HUES64 (cell line): ENCODE measurements at regions not wholly inside any gene's neighbourhood (a gene's known extent, or its start where the extent isn't known, plus 50 kb on each side); places are given as distances from the start of the nearest gene placed in this dataset.

Experiments used
- H3K27ac ChIP-seq: 2 replicates; pipeline ENCODE4 v1.7.0; 2013; ENCODE audit warnings: low read depth, low read length, inconsistent platforms
- H3K27me3 ChIP-seq: 2 replicates; pipeline ENCODE4 v1.6.1; 2013; ENCODE audit warnings: mild to moderate bottlenecking, low read length; ENCODE audit not compliant: insufficient read depth
- H3K36me3 ChIP-seq: 2 replicates; pipeline ENCODE4 v1.6.1; 2013; ENCODE audit warnings: mild to moderate bottlenecking, low read length; ENCODE audit not compliant: insufficient read depth
- H3K4me1 ChIP-seq: 2 replicates; pipeline ENCODE4 v1.6.1; 2013; ENCODE audit warnings: mild to moderate bottlenecking, low read length, moderate library complexity; ENCODE audit not compliant: insufficient read depth
- H3K4me3 ChIP-seq: 2 replicates; pipeline ENCODE4 v1.5.1; 2013; ENCODE audit warnings: mild to moderate bottlenecking, low read length, moderate library complexity
- H3K9ac ChIP-seq: 2 replicates; pipeline ENCODE4 v1.6.1; 2013; ENCODE audit warnings: mild to moderate bottlenecking, low read depth, low read length
- H3K9me3 ChIP-seq: 2 replicates; pipeline ENCODE4 v1.6.1; 2013; ENCODE audit warnings: low read depth, low read length; ENCODE audit not compliant: insufficient read depth
- WGBS: fragments of 150-250, 120-280 bp; methylation state at CpG from one replicate; pipeline ENCODE4 v1.1.7; 2013; ENCODE audit warnings: missing lambda C conversion rate; 5-methylcytosine and 5-hydroxymethylcytosine counted together

DNA sequence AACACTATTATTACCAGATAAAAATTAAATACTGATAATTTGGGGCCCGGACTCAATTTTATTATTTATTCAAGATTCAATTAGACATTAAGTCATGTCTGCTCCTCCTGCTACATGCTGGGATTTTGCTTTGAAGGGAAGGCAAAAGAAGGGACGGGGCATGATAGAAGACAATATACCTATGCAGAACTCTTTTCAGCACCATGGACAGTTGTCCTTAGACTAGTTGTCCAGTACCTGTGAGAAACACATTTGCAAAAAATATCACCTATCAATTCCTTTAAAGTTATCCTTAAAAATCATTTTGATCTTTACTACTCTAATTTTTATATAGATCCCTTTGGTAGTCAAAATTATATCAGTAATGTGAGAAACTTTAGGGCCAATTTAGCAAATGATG lies 100.2 kb upstream of the SULT1C3 start:
- H3K9me3 ChIP-seq = no peaks in the 10 kb centered on the region
- H3K4me3 ChIP-seq = no peak overlapping the region
- no peaks in the 10 kb centered on the region for H3K4me1 ChIP-seq
- 67% methylated on average over 1 of the region's 2 CpGs for WGBS
- H3K9ac ChIP-seq = no peak overlapping the region
- no peaks in the 10 kb centered on the region for H3K27me3 ChIP-seq
- no peak overlapping the region for H3K27ac ChIP-seq
- no peaks in the 10 kb centered on the region for H3K36me3 ChIP-seq

DNA sequence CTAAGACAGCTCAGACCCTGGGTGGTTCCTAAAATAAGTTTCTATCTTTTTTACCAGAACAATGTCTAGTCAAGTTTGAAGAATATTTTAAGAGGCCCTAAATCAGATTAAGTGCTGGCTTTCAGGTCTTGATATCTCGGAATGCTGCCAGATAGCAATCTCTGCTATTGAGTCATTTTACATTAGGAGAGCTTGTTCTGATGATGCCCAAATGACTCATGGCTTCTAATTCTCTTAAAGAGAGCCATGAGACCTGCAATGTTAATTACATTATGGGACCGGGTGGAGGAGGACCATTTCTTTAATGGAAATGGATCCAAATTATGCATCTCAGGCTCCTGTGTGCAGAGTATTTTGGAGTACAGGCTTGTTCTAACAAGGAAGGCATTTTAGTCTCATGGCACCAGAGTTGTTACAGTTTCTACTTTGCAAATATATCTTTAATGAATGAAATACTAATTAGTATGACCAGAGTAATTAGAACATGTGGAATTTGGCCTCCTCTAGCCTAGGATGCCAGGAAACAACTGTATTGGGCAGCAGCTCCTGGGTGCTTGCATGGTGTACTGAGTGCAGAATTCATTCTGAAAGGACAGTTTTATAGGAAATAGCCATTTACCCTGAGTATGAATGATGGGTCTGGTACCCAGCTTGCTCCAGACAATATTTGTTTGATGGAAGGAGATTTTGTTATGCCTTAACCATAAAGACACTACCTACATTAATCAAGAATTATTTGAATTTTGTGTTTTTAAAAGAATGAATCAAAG lies 94.0 kb upstream of the SULT1C3 start:
- WGBS = 86% methylated on average over 2 of the region's 2 CpGs
- Histone ChIP-seq H3K4me1 (no peaks in the 10 kb centered on the region), H3K27me3 (no peaks in the 10 kb centered on the region), H3K9ac (no peak overlapping the region), H3K4me3 (no peak overlapping the region), H3K9me3 (no peaks in the 10 kb centered on the region), H3K36me3 (no peaks in the 10 kb centered on the region), H3K27ac (no peak overlapping the region)

DNA sequence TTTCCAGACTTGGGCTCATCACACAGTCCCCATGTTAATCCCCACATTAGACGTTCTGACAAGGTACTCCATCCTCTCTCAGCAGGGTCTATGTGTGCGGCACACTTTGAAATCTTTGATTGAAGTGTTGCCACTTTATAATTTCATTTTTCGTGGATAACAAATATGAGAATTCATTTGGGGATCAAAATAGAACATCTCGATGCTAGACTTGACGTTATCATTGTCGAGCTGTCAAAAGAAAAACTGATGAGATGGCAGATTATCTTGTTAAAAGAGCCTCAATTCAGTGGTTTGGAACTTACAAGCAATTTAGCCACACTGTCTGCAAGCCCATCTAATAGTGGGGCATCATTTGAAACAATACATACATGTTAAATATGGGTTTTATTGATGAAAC lies 91.2 kb upstream of the SULT1C3 start:
- Histone ChIP-seq H3K9me3 (no peaks in the 10 kb centered on the region), H3K36me3 (no peaks in the 10 kb centered on the region), H3K27ac (no peak overlapping the region), H3K9ac (no peak overlapping the region), H3K4me3 (no peak overlapping the region), H3K4me1 (no peaks in the 10 kb centered on the region), H3K27me3 (no peaks in the 10 kb centered on the region)
- WGBS = 95% methylated on average over 6 of the region's 6 CpGs

DNA sequence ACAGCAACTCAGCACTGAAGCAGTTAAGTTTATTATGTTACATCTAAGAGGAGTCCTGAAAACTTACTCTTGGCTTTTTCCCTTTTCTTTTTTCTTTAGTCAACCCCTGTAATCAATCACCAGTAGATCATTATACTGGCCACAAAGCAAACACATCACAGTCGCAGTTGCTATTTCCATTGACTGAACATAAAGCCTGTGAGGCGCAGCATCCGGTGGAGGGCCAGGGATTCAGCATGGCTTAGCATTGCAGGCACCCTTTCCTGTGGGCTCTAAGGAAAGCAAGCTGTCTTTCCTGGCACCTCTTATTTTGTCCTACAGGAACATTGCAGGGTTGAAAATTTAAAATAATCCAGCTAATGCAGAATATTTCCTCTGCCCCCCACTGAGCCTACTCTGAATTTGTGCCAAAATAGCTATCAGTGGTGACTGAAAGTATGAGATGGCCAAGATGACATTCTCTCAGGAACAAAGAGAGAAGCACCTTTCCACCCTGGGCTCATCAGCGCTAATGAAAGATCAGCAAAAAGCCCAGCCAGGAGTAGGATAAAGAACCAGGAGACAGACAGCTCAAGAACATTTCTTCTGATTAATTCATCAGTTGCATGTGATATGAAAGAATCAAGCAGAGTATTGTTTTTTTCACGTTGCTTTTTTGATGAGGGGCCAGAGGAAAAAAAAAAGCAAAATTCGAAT lies 85.3 kb upstream of the SULT1C3 start:
- no peaks in the 10 kb centered on the region for H3K36me3 ChIP-seq
- no peak overlapping the region for H3K27ac ChIP-seq
- no peaks in the 10 kb centered on the region for H3K9me3 ChIP-seq
- no peaks in the 10 kb centered on the region for H3K27me3 ChIP-seq
- H3K4me1 ChIP-seq = no peaks in the 10 kb centered on the region
- no peak overlapping the region for H3K4me3 ChIP-seq
- H3K9ac ChIP-seq = no peak overlapping the region
- WGBS = 88% methylated on average over 6 of the region's 6 CpGs

DNA sequence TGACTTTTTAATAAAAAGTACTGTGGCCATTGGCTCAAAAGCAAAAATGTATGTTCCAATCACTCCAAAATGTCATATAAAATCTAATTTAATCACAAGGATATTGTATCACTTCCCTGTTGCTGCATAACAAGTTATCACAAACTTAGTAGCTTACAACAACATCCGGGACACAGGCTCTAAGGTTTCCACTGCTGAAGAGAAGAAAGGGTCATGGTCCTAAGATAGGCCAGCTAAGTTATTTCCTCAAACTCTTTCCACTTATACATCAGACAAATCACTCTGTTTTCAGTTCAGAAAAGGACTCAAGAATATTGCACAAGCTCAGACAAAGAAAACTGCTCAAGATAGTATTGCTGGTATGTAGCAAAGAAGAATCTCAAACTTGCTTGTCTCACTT lies 78.5 kb upstream of the SULT1C3 start:
- 89% methylated on average over 1 of the region's 1 CpG for WGBS

DNA sequence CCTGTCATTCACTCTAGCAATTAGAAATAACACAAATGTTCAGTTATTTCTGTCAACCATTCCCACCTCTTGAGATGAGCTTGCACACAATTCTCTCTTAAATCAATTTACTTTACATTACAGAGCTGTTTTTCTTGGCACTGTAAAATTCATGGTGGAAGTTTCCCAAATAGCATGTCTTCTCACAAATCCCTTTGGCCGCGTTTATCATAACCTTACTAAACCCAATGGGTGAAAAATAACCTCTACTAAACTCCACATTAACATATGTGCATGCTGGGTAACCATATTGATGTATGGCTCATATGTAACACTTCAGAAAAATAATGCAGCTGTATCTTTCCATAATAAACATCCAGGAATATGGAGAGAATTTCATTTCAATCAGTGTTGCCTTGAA lies 75.5 kb upstream of the SULT1C3 start:
- 100% methylated on average over 2 of the region's 2 CpGs for WGBS
- Histone ChIP-seq H3K9ac (no peak overlapping the region), H3K27me3 (no peaks in the 10 kb centered on the region), H3K36me3 (no peaks in the 10 kb centered on the region), H3K9me3 (no peaks in the 10 kb centered on the region), H3K27ac (no peak overlapping the region), H3K4me3 (no peak overlapping the region), H3K4me1 (peaks cover 9% of the 10 kb centered on the region)

More for the DNA sequence above, 78.5 kb upstream of the SULT1C3 start:
- no peaks in the 10 kb centered on the region for H3K36me3 ChIP-seq
- no peaks in the 10 kb centered on the region for H3K27me3 ChIP-seq
- H3K4me1 ChIP-seq = peaks cover 9% of the 10 kb centered on the region
- H3K27ac ChIP-seq = no peak overlapping the region
- H3K4me3 ChIP-seq = no peak overlapping the region
- no peak overlapping the region for H3K9ac ChIP-seq
- H3K9me3 ChIP-seq = no peaks in the 10 kb centered on the region

DNA sequence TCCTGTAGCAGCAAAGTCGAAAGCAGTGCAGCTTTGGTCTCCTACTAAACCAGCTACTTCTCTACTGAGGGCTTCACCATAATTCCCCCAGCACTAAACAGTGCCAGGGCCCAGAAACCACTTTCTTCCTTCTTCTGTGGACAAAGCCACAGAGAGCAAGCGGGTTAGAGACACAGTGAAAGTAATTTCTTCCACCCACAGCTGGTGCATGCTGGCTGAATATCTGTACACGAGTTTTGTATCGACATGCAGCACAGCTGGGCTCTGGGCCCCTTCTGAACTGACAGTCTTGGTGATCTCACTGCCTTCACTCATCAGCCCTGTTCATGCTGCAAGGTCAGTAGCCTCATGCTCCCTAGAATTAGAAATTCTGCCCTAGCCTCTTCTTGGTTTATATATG lies 74.0 kb upstream of the SULT1C3 start:
- H3K4me3 ChIP-seq = no peak overlapping the region
- WGBS = 90% methylated on average over 4 of the region's 4 CpGs
- H3K9ac ChIP-seq = no peak overlapping the region
- no peaks in the 10 kb centered on the region for H3K9me3 ChIP-seq
- no peaks in the 10 kb centered on the region for H3K27me3 ChIP-seq
- no peaks in the 10 kb centered on the region for H3K36me3 ChIP-seq
- H3K4me1 ChIP-seq = peaks cover 9% of the 10 kb centered on the region
- no peak overlapping the region for H3K27ac ChIP-seq

DNA sequence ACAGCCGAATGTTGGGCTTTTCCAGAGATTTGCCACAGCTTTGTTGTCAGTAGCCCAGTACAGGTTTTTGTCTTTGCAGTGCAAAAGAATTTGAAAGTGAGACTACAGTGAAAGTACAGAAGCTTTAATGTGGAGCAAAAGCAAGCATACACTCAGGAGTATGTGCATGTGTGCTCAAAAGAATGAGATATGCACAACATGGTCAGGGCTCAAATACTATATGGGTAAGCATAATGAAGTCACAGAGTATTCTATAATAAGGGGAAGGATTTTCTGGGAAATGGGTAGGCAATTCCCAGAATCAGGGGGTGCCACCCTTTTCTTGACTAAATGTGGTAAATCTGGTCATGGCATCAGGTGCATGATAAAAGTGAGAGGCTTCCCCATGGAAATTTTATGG lies 72.1 kb upstream of the SULT1C3 start:
- Histone ChIP-seq H3K36me3 (no peaks in the 10 kb centered on the region), H3K9me3 (no peaks in the 10 kb centered on the region), H3K27me3 (no peaks in the 10 kb centered on the region), H3K27ac (no peak overlapping the region), H3K4me1 (peaks cover 9% of the 10 kb centered on the region), H3K9ac (no peak overlapping the region), H3K4me3 (no peak overlapping the region)
- 88% methylated on average over 1 of the region's 1 CpG for WGBS

DNA sequence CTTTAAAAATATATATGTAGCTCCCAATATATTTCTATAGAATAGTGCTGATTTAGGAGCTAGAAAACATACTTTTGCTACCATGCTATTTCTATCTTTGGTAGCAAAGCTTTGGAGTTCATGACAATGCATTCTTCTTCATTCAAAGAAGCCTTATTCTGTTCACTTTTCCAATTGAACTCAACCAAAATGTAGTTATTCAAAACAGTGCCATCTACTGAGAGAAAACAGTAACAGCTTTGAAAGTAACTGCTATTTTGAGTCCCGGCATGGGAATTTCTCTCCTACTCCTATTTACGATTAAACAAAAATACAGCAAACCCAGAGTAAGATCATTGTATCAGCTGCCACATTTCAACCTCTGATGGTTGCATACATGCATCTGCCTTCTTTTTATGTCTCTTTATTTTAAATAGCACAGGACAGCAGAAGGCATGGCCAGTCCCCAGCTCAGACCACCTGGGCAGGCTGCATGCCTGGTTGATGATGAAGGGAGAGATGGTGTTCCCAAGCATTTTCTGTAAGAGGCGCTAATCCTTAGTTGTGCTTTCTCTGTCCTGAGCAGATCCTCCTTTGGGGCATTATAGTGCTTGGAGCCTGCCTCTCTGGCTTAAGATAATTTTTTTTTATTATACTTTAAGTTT lies 69.7 kb upstream of the SULT1C3 start:
- H3K9me3 ChIP-seq = no peaks in the 10 kb centered on the region
- H3K36me3 ChIP-seq = no peaks in the 10 kb centered on the region
- WGBS = 59% methylated on average over 3 of the region's 3 CpGs
- no peaks in the 10 kb centered on the region for H3K27me3 ChIP-seq
- no peaks in the 10 kb centered on the region for H3K4me1 ChIP-seq
- H3K4me3 ChIP-seq = no peak overlapping the region
- no peak overlapping the region for H3K27ac ChIP-seq
- H3K9ac ChIP-seq = no peak overlapping the region

DNA sequence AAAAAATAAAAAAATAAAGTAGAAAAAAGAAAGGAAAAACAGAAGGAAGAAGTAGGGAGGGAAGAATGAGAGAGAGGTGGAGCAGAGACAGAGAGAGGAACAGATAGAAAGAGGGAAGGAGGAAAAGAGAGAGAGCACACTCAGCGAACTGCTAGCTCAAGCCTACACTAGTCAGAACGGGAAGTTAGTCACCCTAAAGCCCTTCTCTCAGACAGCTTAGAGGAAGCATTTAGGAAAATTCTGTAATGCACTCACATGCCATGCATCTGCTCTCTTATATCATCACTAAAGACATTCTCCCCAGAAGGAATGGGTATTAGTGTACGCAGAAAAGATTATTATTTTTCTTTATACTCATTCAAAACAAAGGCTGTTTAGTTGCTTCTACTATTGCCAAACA lies 68.1 kb upstream of the SULT1C3 start:
- Histone ChIP-seq H3K36me3 (no peaks in the 10 kb centered on the region), H3K27me3 (no peaks in the 10 kb centered on the region), H3K27ac (no peak overlapping the region), H3K9me3 (no peaks in the 10 kb centered on the region), H3K9ac (no peak overlapping the region), H3K4me3 (no peak overlapping the region), H3K4me1 (no peaks in the 10 kb centered on the region)
- 81% methylated on average over 2 of the region's 3 CpGs for WGBS

DNA sequence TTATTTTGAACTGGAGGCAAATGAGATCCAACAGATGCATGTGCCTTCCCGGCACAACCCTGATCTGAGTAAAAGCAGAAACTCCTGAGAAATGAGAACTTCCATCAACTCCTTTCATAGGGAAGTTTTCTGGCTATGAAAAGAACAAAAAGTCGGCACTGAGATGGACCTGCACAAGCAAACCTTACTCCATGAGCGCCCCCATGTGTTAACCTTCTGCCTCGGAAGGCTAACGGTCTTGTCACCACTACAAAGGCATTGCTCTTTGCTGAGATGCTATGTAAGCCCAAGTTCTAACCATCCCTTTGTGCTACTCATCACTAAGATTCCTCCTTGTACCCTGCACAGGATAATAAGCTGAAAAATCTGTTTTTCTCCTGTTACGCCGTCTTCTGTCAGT lies 57.3 kb upstream of the SULT1C3 start:
- Histone ChIP-seq H3K9ac (no peak overlapping the region), H3K36me3 (no peaks in the 10 kb centered on the region), H3K27ac (no peak overlapping the region), H3K9me3 (no peaks in the 10 kb centered on the region), H3K4me1 (no peaks in the 10 kb centered on the region), H3K4me3 (no peak overlapping the region), H3K27me3 (no peaks in the 10 kb centered on the region)
- WGBS = 38% methylated on average over 7 of the region's 7 CpGs
